ENCODE measurements at regions not wholly inside any gene's neighbourhood (a gene's known extent, or its start where the extent isn't known, plus 50 kb on each side); places are given as distances from the start of the nearest gene placed in this dataset.
"Not testable (repeated sequence)": the region's sequence is repeated elsewhere in the genome, so short reads cannot be mapped to it uniquely, and the experiment has no call there.

GRCh38 chr3:26191556-26191955 is 401.7 kb downstream of the OXSM start:
- no peak for DNase-seq

DNA sequence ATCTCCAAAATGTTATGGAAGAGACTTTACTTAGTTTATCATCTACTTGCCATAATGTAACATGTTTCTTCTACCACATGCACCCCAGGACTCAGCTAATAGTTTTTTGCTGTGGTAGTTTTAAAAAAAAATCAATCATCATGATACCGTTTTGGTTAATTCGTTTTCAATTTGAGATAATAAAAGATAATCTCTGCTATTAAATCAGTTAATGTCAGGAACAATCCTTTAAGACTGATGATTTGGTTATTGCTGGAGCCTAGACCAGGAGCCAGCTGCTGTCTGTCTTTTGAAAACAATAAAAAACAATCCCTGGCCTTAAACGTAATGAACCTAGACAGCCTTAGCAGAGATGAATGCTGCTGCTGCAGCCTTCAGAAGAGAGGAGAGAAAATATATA is 403.7 kb downstream of the OXSM start:
- no peak for DNase-seq

GRCh38 chr3:26196781-26197180 is 406.9 kb downstream of the OXSM start:
- no peak for DNase-seq

DNA sequence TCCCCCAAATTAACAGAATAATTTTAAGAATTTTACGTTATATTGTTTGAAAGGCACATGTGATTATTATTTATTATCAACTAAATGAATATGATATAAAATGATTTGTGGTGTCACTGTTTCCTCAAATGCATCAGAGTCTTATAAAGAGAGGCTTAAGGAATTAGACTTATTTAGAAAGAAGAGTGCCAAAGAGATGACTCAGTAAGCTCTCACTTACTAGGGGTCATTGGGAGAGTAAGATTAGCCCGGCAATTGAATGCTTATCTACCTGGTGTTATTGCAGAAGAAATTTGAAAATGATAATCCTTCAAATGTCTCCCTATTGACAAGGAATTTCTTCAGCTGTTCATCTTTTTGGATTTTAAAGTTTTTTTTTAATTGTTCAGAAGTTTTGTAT is 408.7 kb downstream of the OXSM start:
- DNase-seq = no peak

DNA sequence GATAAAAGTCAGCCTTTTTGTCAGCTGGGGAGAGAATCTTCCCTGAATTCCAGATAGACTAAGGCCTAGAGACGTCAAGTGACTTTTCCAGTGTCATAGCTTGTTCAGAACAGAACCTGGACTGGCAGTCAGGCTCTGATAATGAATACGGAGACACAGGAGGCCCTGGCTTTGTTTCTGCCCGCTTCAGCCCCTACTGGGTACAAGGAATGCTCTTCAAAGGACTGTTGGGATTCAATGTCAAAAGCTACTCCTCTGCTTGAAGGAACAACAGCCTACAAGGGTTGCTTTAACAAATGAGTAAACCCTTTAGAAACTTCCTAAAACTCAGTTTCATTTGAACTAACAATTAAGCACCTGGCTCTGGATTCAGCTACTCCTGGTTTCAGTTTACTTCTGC is 412.3 kb downstream of the OXSM start:
- no peak for DNase-seq

GRCh38 chr3:26205475-26205874 is 415.6 kb downstream of the OXSM start:
- DNase-seq = no peak

- DNase-seq = no peak
Measured at GRCh38 chr3:26208201-26208600, 414.4 kb upstream of the LRRC3B start.

DNA sequence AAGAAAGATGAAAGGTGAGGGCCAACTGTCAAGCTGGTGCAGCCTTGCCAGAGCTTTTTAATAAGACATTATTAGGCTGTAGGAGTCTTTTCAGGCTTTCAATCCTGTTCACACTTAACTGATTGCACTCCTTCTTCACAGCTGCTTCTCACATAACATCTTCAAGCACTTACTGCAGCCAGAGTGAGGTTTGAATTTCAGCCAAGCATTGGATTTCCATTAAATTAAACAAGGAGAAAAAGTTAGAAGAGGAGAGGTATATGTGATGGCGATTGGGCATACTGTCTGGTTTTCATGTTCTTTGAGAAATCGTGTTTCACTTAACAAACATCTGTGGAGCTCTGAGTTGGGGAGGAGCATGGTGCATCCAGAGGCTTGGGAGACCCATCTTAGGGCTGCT is 392.8 kb upstream of the LRRC3B start:
- no peak for DNase-seq

- no peak for DNase-seq
Measured at GRCh38 chr3:26233374-26233773, 389.2 kb upstream of the LRRC3B start.

DNA sequence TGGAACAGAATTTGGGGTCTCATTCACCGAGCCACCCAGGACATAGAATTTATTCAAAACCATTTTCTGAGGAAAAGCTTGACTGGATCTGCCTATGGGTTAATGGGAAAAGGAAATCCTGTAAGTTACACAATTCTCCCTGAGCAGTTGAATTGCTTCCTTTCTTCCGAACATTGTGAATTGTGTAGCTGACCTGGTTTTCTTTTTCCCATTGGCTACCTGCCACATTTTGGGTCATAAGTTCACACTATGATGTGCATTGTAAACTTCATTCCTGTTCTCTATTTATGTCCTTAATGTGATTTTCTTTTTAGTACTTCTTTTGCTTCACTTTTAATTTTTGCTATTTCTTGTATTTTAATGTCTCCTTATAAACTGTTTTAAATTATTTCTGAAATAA is 386.0 kb upstream of the LRRC3B start:
- no peak for DNase-seq

GRCh38 chr3:26237036-26237682 is 385.4 kb upstream of the LRRC3B start:
- DNase-seq = no peak

DNA sequence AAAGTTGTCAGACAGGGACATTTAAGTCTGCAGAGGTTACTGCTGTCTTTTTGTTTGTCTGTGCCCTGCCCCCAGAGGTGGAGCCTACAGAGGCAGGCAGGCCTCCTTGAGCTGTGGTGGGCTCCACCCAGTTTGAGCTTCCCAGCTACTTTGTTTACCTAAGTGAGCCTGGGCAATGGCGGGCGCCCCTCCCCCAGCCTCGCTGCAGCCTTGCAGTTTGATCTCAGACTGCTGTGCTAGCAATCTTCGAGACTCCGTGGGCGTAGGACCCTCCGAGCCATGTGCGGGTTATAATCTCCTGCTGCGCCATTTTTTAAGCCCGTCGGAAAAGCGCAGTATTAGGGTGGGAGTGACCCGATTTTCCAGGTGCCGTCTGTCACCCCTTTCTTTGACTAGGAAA is 378.0 kb upstream of the LRRC3B start:
- DNase-seq = not testable (repeated sequence)

- DNase-seq = no peak
Measured at GRCh38 chr3:26245236-26245635, 377.3 kb upstream of the LRRC3B start.

DNA sequence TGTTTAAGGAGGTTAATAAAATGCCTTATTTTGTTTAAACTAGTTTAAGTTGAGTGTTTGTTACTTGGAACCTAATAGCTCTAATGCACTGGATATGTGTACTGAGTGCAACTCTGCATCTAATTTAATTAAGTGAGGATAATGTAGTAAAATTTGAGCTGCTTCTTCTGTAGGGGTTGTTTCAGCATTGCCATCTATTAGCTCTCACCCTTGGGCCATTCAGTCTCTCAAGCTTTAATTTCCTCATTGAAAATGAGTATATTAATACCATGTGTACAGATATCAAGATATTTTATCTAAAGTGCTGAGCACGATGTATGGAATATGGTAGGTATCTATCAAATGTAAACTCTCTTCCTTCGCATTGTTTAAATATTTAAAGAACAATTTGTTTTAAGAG is 375.7 kb upstream of the LRRC3B start:
- no peak for DNase-seq

GRCh38 chr3:26247712-26248111 is 374.9 kb upstream of the LRRC3B start:
- DNase-seq = no peak

DNA sequence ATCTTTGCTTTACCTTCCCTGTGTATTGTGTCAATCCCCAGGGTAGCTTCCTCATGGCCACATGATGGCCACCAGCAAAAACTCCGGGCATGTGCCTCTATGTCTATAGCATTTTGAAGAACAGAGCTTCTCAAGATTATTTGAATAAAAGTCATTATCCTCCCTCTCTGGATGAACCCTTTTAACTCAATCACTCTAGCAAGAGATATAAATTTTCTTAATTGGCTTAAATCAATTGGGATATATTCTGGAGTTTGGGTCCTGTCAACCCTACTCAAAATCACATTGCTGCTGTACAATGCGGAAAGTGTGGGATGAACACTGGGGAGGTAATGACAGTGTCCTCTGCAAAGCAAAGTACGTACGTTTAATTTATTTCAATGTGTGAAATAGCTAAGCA is 370.6 kb upstream of the LRRC3B start:
- no peak for DNase-seq

DNA sequence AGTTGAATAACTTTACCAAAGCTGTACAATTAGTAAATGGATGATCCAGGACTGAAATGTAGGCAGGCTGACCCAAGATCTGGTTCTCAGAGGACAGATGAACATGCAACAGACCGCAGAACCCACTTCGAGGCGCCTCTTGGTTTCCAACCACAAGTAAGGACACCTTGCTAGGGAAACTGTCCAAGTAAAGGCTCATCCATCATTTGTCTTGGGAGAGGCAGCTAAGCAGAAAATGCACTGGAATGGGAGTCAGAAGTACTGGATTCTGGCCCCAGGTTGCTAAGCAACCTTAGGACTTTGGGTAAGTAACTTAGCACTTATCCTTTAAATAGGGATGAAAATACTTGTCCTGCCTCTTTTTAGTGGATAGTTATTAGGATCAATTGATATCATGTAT is 366.3 kb upstream of the LRRC3B start:
- DNase-seq = no peak

- DNase-seq = no peak
Measured at GRCh38 chr3:26259176-26259575, 363.4 kb upstream of the LRRC3B start.

GRCh38 chr3:26260139-26260538 is 362.4 kb upstream of the LRRC3B start:
- DNase-seq = no peak

DNA sequence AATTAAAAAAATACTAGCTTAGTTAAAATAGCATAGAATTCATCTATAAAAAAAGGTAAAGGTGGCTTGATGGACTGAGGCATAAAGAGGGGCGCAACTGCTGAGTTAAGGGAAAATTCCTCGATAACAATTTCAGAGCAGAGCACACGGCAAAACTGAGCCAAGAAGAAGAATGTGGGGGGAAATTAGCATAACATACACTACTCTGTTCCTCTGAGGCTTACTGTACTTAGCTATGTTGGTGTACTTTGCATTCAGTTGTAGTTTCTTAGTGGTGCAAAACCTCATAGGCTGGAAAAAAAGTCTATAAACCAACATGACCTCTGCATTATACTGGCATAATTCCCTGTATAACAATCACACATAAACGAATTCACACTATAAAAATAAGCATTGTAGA is 357.9 kb upstream of the LRRC3B start:
- no peak for DNase-seq

- DNase-seq = no peak
Measured at GRCh38 chr3:26271848-26272247, 350.7 kb upstream of the LRRC3B start.

- no peak for DNase-seq
Measured at GRCh38 chr3:26273196-26273595, 349.4 kb upstream of the LRRC3B start.

DNA sequence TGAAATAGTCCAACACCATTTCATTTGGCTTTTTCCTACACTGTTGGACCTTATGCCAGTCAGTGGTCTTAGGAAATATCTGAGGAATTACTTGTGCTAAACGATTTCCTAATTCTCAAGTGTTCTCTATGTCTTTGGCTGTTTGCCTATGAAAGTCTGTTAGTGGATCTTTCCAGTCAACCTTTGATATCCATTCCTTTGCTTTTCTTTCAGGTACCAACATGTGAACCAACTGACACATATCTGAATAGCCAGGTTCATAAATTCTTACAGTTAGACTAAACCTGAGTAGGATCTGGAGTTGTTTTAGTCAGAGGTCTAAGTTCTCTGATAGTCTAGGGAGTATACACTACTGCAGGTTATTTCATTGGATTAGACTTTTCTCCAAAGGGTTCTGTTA is 343.5 kb upstream of the LRRC3B start:
- DNase-seq = no peak

- DNase-seq = no peak
Measured at GRCh38 chr3:26280517-26280916, 342.1 kb upstream of the LRRC3B start.

DNA sequence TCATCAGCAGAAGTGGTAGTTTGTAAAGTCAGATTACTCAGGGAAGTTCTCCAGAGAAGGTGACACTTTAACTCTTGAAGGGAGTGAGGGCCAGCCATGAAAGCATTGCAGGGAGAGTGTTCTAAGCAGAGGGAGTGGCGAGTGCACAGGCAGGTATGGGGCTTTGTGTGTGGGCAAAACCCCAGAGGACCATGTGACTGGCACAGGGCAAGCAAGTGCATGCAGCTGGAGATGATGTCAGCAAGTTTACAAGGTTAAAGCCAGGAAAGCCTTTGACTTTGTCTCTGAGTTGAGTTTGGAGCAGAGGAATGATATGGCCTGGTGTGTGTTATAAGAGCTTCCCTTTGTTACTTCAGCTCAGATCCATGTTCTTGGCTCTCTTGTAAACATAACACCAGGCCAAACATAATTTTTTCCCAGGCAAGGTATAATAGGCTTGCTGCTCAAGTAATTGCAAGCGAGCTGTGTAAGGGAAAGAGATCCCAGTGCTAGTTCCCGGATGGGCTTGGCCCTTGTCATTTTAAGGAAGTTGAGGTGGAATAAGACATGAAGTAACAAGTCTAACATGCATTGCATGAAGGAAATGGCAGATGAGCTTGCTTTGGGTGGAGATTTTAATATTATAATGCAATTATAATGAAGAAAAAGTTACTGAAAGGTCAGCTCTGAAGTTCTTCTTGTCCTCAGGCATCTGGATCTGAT is 341.1 kb upstream of the LRRC3B start:
- no peak for DNase-seq
